ENCODE measurements at regions not wholly inside any gene's neighbourhood (a gene's known extent, or its start where the extent isn't known, plus 50 kb on each side); places are given as distances from the start of the nearest gene placed in this dataset.
A peak's percentile ranks its signal among the peaks of the same experiment; 100 is the strongest.

DNA sequence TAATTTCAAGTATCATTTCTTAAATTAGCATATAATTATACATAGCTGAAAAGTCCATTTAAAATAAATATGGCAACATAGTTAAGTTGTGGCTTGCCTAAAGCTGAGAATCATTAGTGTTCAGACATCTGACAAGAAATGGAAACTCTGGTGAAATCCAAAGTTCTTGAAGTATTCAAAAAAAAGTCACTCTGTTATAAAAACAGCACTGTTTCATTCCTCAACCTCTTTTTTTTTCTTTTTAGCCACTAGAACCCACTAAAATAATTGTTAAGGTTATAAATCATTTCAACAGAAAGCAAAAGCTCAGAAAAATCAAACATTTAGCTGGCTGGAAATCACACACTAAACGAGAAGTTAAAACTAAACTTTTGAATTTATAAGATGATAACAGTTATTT lies 476.7 kb downstream of the LTN1 start:
- DNase-seq: peak; percentile 55

DNA sequence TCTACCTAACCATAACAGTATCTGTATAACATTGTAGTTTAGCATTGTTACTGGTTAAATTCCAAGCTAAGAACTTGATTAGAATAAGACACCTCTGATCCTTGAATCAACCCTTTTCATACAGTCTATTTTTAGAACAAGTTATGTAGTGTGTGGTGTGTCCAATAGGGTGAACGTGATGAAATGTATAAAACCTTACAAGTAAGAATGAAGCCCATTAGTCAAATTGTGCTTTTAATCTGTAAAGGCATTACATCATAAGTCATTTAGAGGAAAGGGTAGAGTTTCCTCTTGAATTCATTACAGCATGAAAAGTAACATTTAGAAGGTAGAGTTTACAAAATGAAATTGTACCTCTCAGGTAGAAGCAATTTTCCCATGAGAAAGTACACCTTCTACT lies 479.2 kb downstream of the LTN1 start:
- DNase-seq: peak; percentile 34

DNA sequence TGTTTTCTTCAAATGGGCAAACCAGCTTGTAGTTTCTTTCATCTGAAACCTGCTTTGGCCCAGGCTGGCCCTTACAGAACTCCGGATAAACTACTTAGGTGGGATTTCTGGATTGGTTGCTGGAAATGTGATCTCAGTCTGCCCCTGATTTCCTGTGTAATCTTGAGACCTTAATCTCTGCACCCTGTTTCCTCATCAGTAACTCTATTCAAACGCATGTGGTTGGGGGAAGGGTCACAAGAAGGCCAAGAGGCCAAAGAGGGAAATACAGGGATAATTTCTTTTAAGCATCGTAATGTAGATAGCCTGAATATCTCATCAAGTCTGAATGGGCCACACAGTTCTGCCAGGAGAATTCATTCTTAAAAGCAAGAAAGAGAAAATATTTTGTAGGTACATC lies 483.6 kb downstream of the LTN1 start:
- DNase-seq: no peak

DNA sequence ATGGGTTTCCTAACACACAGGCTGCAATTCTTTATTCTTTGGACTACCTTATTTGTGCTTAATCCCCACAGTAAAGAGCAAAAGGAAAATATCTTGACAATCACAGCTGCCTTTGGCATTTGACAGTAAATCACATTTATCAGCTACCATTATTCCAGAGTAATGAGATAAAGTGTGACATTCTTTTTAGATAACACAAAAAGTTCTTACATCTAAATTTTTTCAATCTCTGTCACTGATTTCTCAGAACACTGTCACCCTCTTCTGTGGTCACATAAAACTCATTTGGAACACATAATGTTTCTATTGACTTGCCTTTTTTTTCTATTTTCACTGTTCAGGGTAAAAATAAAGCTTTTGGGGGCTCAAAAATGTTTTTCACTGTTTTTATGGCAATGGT lies 484.6 kb downstream of the LTN1 start:
- DNase-seq: no peak

DNA sequence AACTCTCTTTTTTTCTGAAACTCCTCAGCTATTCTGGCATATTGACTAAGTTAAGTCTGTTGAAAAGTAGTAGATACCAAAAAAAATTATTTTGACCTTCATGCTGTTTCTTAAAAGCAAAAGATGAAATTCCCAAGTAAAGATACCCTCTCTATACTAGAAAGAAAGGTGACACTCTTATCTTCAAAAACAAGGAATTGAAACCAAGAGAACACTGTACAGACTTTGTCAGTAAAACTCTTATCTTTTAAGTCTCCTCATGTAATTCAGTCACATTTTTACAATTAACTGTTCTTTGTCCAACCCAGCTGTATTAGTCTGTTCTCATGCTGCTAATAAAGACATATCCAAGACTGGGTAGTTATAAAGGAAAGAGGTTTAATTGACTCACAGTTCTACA lies 496.2 kb downstream of the LTN1 start:
- no peak for DNase-seq

DNA sequence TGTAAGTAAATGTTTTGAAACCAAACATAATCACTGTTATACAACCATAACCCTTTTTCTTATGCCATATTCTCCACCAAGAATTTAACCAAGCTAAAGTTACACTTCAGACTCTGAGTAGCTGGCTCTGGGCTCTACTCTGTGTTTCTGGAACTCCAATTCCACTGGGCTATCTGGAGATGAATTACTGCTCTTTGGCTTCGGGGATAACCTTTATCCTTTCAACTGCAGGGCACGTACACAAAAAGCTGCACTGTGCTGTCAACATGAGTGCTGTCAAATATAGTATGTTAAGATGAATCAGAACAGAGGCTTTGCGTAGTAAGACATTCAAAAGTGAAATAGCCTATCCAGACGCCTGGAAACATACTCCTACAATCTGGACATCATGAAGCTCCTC lies 500.6 kb downstream of the LTN1 start:
- no peak for DNase-seq

DNA sequence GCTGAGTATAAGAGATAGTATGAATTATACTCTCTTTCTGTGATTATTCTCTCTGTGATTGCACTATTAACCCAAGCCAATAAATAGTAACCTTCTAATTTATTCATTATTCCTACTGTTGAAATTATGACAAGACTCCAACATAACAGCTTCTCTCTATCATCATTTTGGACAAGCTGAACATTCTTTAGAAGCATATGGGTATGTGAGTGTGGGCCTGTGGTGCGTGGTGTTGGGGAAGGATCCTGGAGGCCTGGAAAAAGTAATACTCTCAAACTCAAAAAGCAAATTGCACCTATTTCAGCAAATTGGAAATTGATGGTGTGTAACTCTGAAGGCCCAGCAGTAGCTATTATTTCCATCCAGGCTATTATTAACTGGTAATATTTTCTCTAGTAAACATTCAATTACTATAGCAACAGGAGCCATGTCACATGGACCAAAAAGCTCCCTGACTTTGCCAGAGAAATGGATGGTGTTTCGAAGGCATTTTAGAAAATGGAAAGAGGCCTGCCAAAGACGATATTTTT lies 502.8 kb downstream of the LTN1 start:
- no peak for DNase-seq

DNA sequence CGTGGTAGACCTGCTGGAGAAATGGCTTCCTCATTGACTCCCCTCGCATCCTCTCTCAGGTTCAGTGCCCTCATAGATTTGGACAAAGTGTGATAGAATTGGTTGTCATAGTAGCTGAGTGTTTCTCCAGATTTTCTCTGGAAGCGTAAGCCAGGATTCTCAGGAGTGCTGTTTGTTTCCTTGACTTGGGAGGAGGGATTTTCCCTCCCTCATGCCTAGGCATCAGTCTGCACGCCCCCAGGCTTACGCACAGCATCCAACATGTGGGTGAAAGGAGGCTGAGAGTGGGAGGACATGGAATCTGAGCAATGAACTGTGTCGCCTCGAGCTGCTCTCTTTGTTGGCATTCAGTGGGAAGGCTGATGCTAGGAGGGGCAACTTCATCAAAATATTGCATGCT lies 503.5 kb downstream of the LTN1 start:
- no peak for DNase-seq

DNA sequence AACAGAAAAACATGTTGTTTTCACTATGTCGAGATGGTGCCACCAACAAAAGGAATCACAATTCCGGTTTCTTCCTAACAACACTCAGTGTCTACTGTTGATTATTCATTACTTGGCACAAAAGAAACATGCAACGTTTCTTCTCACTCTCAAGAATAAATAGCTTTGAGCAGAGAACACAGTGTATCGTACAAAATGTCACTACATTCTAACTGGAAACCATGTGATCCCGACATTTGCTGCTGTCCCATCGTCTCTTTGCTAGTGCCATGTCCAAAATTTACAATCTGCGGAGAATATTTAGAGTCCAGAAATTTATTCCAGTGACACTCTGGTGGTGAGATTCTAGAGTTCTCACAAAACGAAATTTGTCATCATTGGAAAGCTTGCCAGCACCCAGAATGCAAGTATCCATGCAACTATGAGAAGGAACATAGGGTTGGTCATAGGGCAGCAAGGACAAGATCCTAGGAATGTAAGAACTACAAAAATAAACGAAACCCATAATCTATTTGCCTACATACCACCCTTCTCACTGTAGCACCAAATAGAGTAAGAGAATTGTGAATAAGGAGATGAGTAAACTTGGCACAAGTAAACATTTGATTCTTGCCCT lies 505.1 kb downstream of the LTN1 start:
- DNase-seq: no peak

DNA sequence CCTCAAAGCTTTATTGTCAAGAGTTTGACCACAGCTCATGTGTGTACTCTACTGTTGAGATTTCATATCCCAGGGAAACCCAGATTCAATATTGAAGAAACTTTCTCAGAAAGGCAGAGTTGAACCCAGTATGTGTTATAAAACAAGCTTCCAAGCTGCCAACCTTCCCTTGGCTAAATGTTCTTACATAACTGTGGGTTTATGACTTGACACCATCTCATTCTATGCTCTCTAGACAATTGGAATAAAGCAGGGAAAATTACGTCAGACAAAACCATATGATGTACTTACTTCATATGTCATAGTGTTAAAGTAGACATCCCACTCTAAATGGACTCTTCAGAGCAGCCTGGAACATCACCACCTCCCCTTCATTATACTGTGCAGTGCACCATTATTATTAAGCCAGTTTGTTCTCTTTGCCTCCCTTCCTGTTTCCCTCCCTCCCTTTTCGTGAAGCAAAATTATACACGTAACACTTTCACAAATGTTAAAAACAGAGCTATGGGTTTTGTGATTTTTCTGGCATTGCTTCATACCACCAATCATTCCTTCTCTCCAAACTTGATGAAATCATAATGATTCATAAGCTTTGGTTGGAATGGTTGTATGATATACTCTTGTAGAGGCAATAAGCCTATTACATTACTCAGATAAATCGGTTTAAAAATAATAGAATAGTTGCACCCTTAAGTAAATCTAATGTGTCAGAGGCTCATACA lies 507.2 kb downstream of the LTN1 start:
- DNase-seq: peak; percentile 90

DNA sequence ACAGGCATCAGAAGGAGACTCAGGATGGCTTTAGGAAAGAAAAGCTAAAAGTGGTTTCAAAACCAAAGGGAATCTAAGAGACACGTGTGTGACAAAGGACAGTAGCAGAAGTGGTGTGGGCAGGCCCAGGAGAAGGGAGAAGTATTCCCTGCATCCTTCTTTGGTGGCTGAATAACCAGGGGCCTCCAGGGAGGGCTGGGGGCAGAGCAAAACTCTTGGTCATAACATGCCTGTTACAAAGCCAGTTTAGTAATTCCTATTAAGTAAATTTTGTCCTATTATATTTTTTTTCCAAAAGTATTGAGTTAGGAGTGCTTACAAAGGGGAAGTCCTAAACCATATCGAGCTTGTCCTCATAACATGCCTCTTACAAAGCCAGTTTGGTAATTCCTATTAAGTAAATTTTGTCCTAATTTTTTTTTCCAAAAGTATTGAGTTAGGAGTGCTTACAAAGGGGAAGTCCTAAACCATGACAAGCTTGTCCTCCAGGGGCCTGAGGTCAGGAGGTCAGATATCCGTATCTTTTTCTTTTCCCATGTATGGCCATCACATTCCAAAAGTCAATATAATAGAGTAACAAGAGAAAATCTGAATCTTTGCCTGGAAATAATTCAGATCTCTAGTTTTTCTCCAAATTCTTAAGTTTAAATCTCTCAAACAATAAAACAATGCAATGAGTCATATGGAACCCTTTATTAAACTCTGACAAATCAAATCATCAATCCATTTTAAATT lies 509.2 kb downstream of the LTN1 start:
- DNase-seq: no peak

DNA sequence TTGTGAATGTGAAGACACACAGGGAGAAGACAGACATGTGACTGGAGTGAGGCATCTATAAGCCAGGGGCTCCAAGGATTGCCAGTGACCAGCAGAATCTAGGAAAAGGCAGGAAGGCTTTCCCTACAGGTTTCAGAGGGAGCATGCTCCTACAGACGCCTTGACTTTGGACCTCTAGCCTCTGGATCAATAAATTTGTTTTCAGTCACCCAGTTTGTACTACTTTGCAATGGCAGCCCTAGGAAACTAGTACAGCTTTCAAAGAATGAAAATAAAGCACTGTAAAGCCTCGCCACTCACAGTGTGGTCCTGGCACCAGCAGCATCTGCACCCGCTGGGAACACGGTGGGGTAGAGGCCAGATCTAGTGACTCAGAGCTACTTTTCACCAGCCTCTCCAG lies 510.0 kb downstream of the LTN1 start:
- DNase-seq: no peak

DNA sequence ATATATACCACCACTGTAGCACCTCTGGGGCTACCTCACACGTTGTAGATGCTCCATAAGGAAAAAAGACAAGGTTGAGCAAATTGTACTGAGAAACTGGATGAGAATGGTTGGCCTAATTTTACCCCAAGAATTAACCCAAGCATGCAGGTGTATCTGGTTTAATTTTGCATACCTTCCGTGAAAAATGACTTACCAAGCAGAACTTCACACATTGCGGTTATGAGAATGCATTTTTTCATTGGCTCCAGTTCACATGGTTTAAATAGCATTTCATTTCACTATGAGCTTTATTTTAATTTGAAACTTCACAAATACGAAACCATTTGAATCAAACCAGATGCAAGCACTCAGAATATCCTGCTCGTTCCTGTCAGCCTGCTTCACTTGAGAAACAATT lies 512.2 kb downstream of the LTN1 start:
- DNase-seq: peak; percentile 66

DNA sequence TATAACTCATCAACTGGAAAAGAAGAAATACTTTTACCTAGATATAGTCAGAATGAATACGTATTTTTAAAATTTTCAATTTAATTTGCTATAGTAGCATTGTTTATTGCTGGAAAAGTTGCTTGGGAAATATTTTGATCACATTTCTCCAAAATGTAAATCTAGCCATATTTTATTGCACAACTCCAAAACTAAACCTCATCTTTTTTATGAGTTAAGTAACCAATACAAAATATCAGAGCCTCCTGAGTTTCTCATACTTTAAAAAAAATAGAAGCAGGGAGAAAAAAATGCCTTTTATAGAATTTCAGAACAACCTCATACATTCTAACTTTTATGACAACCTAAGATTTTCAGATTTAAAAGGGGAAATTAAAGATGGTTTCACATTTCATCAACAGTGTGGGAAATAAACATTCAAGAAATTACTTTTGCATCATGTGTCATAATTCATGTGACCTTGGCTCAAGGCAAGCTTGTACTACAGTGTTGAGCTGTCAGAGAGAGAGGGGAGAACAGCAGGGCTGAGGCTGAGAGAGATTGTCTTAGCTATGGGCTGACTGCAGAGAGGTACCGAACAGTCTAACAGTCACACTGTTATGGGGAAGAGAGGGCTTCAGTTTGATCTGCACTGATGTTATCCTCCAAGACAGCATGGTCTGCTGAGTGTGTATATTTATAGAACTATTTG lies 519.0 kb downstream of the LTN1 start:
- peak; percentile 50 for DNase-seq

DNA sequence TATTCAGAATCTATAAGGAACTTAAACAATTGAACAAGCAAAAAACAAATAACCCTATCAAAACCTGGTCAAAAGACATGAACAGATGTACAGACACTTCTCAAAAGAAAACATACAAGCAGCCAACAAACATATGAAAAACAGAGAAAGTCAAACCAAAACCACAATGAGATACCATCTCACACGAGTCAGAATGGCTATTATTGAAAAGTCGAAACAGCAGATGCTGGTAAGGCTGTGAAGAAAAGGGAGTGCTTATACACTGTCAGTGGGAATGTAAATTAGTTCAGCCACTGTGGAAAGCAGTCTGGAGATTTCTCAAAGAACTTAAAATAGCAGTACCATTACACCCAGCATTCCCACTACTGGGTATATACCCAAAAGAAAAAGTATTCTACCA lies 520.1 kb downstream of the LTN1 start:
- peak; percentile 37 for DNase-seq

DNA sequence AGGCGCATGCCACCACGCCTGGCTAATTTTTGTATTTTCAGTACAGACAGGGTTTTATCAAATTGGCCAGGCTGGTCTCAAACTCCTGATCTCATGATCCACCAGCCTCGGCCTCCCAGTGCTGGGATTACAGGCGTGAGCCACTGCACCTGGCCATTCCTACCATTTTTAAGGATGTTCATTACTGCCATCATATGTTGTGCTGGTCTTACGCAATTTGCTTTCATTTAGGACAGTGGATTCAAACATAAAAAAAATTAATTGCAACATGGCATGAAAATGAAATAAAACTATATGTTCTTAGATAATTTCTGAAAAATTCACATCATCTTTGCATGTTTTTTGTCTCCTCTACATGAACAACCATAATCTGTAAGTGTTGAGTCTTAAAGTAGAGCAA lies 527.7 kb downstream of the LTN1 start:
- no peak for DNase-seq

DNA sequence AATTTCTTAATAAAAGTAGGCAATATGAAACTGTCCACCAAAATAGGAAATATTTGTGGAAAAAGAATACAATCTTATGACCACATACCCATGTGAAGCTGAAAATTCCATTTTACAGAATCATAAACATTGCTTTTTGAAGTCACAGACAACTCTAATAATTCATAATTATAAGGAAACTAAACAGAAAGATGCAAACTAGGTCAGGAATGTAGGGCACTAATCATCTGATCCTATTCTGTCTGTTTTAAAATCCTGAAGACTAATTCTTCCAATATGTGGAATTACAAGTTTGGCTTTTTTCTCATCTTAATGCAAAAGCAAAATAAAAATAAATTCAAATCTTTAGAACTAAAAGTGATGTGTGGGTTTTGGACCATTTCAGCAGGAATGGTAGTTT lies 528.6 kb downstream of the LTN1 start:
- peak; percentile 56 for DNase-seq

DNA sequence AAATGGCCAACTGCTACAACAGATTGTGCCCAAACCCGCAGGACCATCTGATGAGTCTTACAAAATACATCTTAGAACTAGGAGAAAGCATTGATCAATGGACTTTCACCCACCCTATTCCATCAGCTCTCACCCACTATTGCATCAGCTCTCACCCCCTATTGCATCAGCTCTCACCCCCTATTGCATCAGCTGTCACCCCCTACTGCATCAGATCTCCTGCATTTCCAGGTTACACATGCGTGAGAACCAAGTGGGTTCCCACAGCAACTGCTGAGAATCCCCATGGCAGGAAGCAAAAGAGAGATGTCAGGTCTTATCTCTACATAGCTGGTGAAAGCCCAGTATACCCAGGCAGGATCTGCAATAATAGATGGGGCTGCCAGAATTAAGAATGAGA lies 533.5 kb downstream of the LTN1 start:
- DNase-seq: no peak

DNA sequence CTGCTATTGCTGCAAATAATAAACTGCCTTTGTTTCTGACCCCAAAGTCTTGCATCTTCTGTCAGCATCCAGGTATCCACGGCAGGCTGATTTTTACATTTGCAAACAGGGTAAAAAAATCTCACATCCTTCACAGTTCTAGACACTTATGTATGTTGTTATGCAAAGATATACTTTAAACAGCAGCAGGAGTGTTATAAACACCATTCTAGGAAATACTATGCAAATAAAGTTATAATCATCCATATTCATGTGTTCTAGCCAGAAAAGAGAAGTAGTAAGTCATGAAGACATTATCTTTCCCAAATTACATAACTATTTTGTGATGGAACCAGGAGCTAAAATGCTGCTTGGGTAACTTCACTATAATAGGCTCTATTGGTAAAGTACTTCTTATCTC lies 534.2 kb downstream of the LTN1 start:
- DNase-seq: no peak

DNA sequence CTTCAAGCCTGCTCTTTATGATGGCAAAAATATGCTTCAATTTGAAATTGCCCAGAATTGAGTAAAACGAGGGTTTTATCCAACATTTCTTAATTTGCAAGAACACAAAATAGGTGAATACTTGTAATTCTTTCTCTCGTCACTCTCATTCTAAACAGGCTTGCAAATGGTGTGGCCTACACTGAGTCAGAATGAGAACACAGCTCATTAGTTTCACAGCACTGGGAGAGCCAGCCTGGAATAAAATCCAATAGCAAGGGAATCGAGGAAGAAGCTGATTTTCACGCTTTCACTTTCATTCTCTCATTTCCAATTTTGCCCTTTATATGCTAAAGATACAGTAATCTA lies 537.5 kb downstream of the LTN1 start:
- DNase-seq: peak; percentile 83

DNA sequence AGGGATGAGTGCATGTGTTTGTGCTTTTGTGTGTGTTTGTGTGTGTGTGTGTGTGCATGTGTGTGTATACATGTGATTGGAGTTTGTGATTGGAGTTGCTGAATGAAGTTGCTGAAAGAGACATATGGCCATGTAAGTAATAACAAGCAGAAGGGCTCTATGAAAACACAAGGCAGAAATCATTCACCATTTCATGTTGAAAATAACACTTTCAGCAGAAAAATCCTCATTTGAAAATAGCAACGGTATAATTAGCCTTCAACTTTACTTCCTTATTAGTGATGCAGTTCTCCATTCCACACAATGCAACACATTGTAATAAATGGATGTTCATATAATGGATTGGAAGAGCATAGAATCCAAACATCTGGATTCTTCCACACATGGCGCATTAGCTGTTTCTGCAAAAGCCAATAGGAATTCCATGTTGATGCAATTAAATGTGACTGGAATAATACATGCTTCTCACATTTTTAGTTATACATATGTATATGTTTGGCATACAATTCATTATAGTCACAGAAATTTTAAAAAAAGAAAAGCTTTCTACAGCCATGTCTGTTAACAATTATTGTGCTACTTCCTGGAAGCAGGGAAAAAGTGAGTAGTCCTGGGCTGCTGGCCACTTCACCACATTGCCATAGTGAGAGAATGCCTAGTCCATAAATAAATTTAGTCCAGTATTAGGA lies 538.0 kb downstream of the LTN1 start:
- DNase-seq: peak; percentile 86

DNA sequence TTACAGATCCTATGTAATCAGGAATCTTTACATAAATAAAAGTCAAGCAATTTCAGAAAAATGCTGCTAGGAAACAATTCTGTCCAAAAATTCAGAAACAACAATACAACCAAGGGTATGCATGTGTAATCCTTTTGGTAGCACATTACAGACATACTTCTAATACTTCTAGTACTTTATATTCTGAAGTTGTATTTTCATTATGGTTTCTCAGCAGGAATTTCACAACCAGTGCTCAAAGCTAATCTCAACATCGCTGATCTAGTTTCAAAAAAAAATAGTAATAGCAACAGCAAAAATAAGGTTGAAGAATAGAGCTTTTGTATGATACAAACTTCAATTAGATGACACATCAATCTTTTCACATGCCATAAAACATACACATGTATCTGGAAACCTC lies 545.2 kb downstream of the LTN1 start:
- peak; percentile 72 for DNase-seq

All from fibroblast of skin of right quadriceps (primary cell).